SU-DHL-6 (cell line): ENCODE measurements at regions not wholly inside any gene's neighbourhood (a gene's known extent, or its start where the extent isn't known, plus 50 kb on each side); places are given as distances from the start of the nearest gene placed in this dataset.

ENCODE experiments used
- H2AFZ ChIP-seq: fragments of 200-600 bp; sonication (generic); 2 replicates; pipeline ENCODE4 v1.6.1; 2014; ENCODE audit warnings: low read depth, mild to moderate bottlenecking, moderate library complexity, mixed read lengths, antibody characterized with exemption, low read length; ENCODE audit not compliant: severe bottlenecking
- H3F3A ChIP-seq: fragments of 200-600 bp; shearing (Covaris generic); 2 replicates; pipeline ENCODE4 v1.6.0; 2016; ENCODE audit warnings: antibody characterized with exemption, mild to moderate bottlenecking; ENCODE audit not compliant: insufficient read depth
- H3K27ac ChIP-seq: fragments of 200-600 bp; sonication (generic); 2 replicates; pipeline ENCODE4 v1.5.1; 2016; ENCODE audit warnings: low read depth, mild to moderate bottlenecking, low read length, moderate library complexity, mixed read lengths
- H3K27me3 ChIP-seq: fragments of 200-600 bp; sonication (generic), shearing (Covaris generic); 2 replicates; pipeline ENCODE4 v1.6.0; 2014; ENCODE audit warnings: mild to moderate bottlenecking, low read length
- H3K36me3 ChIP-seq: fragments of 200-600 bp; sonication (generic); 2 replicates; pipeline ENCODE4 v1.6.1; 2014; ENCODE audit warnings: mild to moderate bottlenecking, low read length, mixed read lengths
- H3K4me2 ChIP-seq: fragments of 300-600, 200-600 bp; shearing (Covaris generic), sonication (generic); 2 replicates; pipeline ENCODE4 v1.6.0; 2014; ENCODE audit warnings: low read length, low read depth, mild to moderate bottlenecking; ENCODE audit not compliant: poor library complexity, severe bottlenecking
- H3K4me3 ChIP-seq: fragments of 200-600 bp; sonication (generic); 2 replicates; pipeline ENCODE4 v1.5.1; 2014; ENCODE audit warnings: antibody characterized with exemption, low read length, mild to moderate bottlenecking, mixed read lengths; ENCODE audit not compliant: insufficient read depth, poor library complexity, severe bottlenecking
- H3K79me2 ChIP-seq: fragments of 200-600 bp; sonication (generic); 2 replicates; pipeline ENCODE4 v1.6.1; 2014; ENCODE audit warnings: mild to moderate bottlenecking, low read length, moderate library complexity; ENCODE audit not compliant: insufficient read depth
- H3K9ac ChIP-seq: fragments of 200-600 bp; sonication (generic); 2 replicates; pipeline ENCODE4 v1.7.0; 2014; ENCODE audit warnings: mild to moderate bottlenecking, low read length
- H3K9me2 ChIP-seq: fragments of 200-600 bp; sonication (generic); replicated peaks from 2 replicates; pipeline ENCODE4 v1.6.1; 2014; ENCODE audit warnings: low read length; ENCODE audit not compliant: insufficient read depth
- H3K9me3 ChIP-seq: fragments of 200-600 bp; sonication (generic); 2 replicates; pipeline ENCODE4 v1.6.1; 2014; ENCODE audit warnings: low read length, mixed read lengths; ENCODE audit not compliant: insufficient read depth
- H4K20me1 ChIP-seq: fragments of 200-600 bp; sonication (generic); 2 replicates; pipeline ENCODE4 v1.6.1; 2014; ENCODE audit warnings: low read depth, mild to moderate bottlenecking, antibody characterized with exemption, low read length, moderate library complexity, mixed read lengths
- CTCF ChIP-seq: fragments of 200-600 bp; sonication (generic); IDR thresholded peaks from one replicate; pipeline ENCODE4 v1.5.1; 2017; ENCODE audit warnings: antibody characterized with exemption, mild to moderate bottlenecking, low read length, moderate library complexity; ENCODE audit not compliant: insufficient read depth, poor library complexity, severe bottlenecking
- EZH2phosphoT487 ChIP-seq: fragments of 200-600 bp; sonication (generic), shearing (Covaris generic); conservative IDR thresholded peaks from 2 replicates; pipeline ENCODE4 v1.6.1; 2018; ENCODE audit warnings: mild to moderate bottlenecking, antibody characterized with exemption, low read length, moderate library complexity, mixed read lengths

DNA sequence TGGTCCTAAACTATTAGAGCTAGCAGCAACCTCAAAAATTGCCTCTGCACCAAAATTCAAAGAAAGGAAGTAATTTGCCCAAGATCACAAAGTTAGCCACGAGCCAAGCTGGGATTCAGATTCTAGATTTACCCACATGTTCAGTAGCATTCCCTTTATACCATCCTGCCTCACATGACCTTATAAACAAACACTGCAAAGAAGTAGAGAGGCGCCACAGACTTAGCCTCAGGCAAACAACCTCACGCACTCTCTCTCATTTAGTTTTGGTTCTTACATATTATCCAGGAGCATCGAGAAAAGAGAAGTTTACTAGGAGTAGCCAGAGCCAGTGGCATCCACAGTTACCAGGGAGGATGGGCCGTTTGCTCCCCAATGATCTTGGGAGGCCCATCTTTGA is 226.6 kb downstream of the OSR1 start:
- Histone ChIP-seq H2AFZ (no peak overlapping the region), H3K27ac (no peak overlapping the region), H3K4me3 (no peak overlapping the region), H3K9me3 (no peaks in the 10 kb centered on the region), H3K36me3 (no peaks in the 10 kb centered on the region), H3K27me3 (no peaks in the 10 kb centered on the region), H3K4me2 (no peak overlapping the region), H3F3A (no peaks in the 10 kb centered on the region), H3K9me2 (no peaks in the 10 kb centered on the region), H3K9ac (no peak overlapping the region), H4K20me1 (no peaks in the 10 kb centered on the region), H3K79me2 (no peaks in the 10 kb centered on the region)
- TF ChIP-seq CTCF (no peak), EZH2phosphoT487 (no peak)

- H4K20me1 ChIP-seq: no peaks in the 10 kb centered on the region
- no peak overlapping the region for H3K4me2 ChIP-seq
Measured at GRCh38 chr2:19128148-19128547, 230.3 kb downstream of the OSR1 start.

DNA sequence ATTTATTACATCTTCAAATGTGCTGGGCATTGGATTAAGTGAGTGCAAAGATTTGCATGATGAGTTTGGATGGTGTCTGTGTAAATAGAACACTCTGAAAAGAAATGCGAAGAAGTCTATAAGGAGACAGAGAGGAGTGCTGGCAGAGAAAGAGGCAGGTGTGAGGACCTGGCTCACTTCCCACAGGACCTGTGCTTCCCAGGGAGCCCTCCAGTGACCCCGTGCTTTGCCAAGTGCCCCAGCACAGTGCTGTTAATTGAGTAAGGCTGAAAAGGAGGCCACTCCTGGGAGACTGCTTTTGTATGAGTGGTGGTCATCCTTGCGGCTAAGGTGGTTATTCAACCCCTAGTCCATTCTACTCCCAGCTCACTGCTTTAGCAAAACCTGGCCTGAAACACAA is 230.8 kb downstream of the OSR1 start:
- H3K9me2 ChIP-seq: no peaks in the 10 kb centered on the region
- no peak for TF ChIP-seq EZH2phosphoT487
- no peak for TF ChIP-seq CTCF
- H3K9ac ChIP-seq: no peak overlapping the region
- H2AFZ ChIP-seq: no peak overlapping the region
- no peaks in the 10 kb centered on the region for H3K9me3 ChIP-seq
- H3K27ac ChIP-seq: no peak overlapping the region
- H3F3A ChIP-seq: no peaks in the 10 kb centered on the region
- no peaks in the 10 kb centered on the region for H3K27me3 ChIP-seq
- no peak overlapping the region for H3K4me2 ChIP-seq
- H4K20me1 ChIP-seq: no peaks in the 10 kb centered on the region
- no peak overlapping the region for H3K4me3 ChIP-seq
- no peaks in the 10 kb centered on the region for H3K79me2 ChIP-seq
- no peaks in the 10 kb centered on the region for H3K36me3 ChIP-seq

More at GRCh38 chr2:19128148-19128547, 230.3 kb downstream of the OSR1 start:
- TF ChIP-seq CTCF (no peak), EZH2phosphoT487 (no peak)
- no peaks in the 10 kb centered on the region for H3K36me3 ChIP-seq
- H3K9ac ChIP-seq: no peak overlapping the region
- no peaks in the 10 kb centered on the region for H3K9me2 ChIP-seq
- no peaks in the 10 kb centered on the region for H3K79me2 ChIP-seq
- no peaks in the 10 kb centered on the region for H3K9me3 ChIP-seq
- no peak overlapping the region for H3K27ac ChIP-seq
- H3K27me3 ChIP-seq: no peaks in the 10 kb centered on the region
- no peaks in the 10 kb centered on the region for H3F3A ChIP-seq
- no peak overlapping the region for H3K4me3 ChIP-seq
- no peak overlapping the region for H2AFZ ChIP-seq
